GM19025 (cell line): ENCODE measurements at regions not wholly inside any gene's neighbourhood (a gene's known extent, or its start where the extent isn't known, plus 50 kb on each side); places are given as distances from the start of the nearest gene placed in this dataset.
"Not testable (repeated sequence)": the region's sequence is repeated elsewhere in the genome, so short reads cannot be mapped to it uniquely, and the experiment has no call there.

Source experiments
- ATAC-seq: cut with Tn5 transposase; IDR thresholded peaks from one replicate; pipeline ENCODE4 v1.9.1; 2021; ENCODE audit warnings: mild to moderate bottlenecking, low read depth, moderate library complexity; ENCODE audit not compliant: unreplicated experiment

DNA sequence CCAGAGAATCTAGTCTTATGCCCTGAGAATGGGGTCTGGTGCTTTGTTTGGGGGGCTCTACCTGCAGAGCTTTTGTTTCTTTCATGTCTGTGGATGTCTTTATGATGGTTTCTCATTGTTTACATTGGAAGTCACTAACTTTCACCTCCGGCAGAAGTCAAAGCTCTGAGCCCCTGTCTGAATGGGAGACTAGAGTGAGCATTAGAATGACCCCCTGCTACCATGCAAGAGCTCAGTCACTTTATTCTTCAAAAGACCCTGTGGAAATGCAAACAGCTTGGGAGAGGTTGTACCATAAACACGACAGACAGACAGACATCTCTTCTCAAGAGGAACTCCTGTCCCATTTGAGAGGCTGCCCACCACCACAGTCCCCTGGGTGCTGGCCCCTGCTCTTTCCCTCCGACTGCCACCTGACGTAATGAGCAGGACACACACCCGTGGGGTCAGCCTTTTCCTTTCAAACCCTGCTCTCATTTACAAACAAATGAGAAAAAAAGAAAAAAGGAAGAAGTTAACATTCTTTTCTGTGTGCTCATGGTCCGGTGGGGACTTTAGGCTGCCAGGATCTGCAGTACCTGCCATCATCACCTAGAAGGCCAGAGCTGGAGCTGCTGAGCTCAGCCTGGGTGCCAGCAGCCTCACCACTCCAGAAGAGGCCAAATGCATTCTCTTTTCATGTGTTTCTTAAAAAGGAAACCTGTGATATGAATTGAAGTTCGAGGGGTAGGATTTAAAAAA lies 91.6 kb downstream of the FZD1 start:
- ATAC-seq = no peak

DNA sequence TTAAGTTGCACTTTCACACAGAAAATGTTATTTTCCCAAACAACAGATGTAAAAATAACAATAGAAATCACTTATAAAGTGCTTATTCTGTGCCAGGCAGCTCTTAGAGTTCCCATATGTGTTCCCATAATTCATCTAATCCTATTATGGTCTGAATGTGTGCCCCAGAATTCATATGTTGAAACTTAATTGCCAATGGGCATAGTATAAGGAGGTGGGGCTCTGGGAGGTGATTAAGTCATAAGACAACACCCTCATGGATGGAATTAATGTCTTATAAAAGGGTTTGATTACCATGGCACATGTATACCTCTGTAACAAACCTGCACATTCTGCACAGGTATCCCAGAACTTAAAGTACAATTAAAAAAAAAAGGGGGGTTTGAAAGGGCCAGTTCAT lies 92.7 kb downstream of the FZD1 start:
- no peak for ATAC-seq

DNA sequence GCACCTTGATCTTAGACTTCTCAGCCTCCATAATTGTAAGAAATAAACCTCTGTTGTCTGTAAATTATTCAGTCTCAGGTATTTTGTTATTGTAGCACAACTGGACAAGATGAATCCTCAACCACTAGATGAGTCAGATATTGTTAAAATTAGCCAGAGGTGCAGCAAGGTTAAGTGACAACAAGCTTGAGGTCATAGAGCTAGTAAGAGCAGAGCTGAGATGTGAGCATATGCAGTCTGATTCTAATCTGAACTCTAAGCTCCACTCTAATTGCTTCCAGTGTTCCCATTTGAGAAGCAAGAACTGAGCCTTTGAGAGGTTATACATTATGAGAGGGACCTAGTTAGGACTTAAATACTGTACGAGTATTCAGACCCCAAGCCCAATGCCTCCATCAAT lies 93.1 kb downstream of the FZD1 start:
- ATAC-seq = no peak

DNA sequence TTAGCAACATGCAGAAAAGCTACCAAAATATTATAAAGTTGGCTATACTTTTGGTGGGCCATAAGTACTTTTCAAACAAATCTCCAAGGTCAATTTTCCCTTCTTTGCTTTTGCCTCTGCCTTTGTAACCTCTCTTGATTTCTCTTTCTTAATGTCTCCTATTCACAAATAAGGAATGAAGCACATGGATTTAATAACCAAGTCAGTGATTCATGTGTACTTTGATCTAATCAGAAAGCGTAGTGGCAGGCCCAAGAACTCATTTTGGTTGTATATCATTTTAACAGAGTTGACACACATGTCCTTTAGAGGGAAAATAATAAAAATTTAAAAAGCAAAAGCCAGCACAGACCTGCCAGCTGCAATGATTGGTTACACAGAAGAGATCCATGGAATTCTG lies 93.7 kb downstream of the FZD1 start:
- no peak for ATAC-seq

GRCh38 chr7:91358303-91358702 lies 94.1 kb downstream of the FZD1 start:
- no peak for ATAC-seq

GRCh38 chr7:91365097-91365496 lies 100.9 kb downstream of the FZD1 start:
- ATAC-seq = not testable (repeated sequence)

GRCh38 chr7:91366091-91366490 lies 101.9 kb downstream of the FZD1 start:
- ATAC-seq = no peak

DNA sequence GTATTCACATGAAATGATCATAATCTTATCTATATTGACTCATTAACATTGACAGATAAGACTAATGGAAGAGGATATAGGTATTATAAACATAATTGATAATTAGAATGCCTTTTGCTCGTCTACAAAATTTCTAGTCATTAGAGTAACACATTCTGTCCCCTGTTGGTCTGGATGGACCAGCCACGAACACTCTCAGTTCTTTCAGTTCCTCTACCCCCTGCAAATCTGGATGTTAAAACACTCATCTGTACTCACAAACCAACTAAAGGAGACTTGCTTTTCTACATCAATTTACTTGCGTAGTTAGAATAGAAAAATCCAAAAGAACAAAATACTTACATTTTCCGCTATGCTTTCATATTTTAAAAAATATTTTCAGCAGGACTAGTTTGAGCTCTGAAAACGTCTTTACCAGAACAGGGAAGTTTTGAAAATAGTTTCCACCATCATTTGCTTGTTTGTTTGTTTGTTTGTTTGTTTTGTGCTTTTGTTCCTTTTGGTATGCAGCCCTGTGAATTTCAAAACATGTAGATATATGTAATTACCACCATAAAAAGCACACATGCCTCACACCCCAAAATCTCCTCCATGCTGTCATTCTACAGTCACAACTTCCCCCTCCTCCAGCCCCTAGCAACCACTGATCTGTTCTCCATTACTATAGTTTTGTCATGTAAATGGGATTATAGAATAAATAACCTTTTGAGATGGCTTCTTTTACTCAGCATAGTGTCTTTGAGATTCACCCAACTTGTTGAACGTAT lies 103.8 kb downstream of the FZD1 start:
- ATAC-seq = no peak

DNA sequence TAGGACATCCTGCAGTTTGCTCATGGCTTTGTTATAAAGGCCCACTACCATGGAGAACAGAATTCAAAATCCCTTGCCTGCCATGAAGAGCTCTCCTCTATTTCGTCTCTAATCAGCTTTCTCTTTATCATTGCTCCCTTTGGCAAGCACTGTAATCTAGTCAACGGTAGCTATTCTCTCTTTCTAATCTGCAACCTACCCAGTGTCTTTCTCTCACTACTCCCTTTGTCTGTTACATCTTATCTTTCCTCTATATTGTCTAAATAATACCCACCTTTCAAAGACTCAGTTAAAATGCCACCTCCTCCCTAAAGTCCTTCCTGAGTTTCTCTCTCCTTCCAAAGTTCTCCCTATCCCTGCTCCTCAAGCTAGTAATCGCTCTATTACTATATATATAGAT lies 108.1 kb downstream of the FZD1 start:
- ATAC-seq = no peak

GRCh38 chr7:91373111-91373800 lies 109.0 kb downstream of the FZD1 start:
- ATAC-seq = no peak

DNA sequence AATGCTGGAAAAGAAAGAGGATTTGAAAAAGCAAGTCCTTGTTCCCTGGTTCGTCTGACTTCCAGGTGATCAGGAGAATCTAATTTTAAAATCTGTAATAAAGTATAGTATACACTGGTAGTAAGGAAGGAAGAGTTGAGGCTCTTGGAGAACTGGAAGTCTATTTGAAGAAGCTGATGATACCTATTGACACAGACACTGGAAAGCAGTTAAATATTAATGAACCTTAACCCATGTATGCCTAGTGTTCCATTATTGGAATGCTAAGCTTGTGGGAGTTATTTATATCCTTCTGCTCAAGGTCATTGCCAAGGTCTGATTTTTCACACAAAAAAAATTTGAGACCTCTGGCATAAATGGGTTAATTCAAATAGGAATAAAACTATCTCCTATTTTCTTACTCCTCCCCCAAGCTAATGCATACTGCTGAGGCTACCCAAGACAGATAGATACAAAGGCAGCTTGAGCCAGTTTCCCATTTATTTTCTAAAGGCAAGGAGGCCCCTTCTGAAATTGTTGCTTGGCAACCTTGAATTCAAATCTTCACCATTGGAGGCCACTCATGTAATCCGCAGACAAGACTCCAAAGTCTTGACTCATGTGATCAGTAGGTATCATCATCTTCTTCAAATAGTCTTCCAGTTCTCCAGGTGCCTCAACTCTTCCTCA lies 110.2 kb downstream of the FZD1 start:
- no peak for ATAC-seq

DNA sequence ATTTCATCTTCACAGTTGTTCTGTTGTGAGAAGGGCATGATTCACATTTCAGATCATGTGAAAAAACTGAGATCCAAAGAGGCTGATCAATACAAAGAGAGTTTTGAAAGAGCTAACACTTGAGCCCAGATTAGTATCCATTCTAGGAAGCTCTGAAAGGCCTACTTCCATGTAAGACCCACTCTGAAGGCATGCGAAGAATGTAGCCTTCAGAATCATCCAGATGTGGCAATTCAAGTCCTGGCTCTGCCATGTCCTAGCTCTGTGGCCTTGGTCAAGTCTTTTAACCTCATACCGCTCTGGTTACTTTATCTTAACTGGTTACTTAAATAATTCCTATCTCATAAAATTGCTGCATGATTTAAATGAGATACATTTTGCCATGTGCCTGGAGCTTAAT lies 111.1 kb downstream of the FZD1 start:
- no peak for ATAC-seq

DNA sequence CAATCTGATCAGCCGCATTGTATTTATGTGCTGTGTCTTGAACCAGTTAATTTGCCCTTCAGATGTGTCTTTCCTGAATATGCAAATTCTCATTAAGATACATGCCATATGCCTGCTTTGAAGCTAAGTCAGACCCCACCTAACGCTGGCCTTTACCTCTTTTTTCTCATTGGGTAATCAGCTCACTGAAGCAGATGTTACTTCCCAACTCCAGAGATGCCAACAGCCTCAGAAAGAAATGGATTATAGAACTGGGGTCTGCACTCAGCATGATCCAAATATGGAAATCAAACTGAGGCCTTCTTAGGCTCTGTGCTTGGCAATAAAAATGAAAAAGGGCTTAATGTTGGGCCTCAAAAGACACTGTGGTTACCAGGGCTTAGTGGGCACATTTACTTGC lies 113.9 kb downstream of the FZD1 start:
- ATAC-seq = no peak

GRCh38 chr7:91379236-91379635 lies 115.0 kb downstream of the FZD1 start:
- ATAC-seq = no peak

DNA sequence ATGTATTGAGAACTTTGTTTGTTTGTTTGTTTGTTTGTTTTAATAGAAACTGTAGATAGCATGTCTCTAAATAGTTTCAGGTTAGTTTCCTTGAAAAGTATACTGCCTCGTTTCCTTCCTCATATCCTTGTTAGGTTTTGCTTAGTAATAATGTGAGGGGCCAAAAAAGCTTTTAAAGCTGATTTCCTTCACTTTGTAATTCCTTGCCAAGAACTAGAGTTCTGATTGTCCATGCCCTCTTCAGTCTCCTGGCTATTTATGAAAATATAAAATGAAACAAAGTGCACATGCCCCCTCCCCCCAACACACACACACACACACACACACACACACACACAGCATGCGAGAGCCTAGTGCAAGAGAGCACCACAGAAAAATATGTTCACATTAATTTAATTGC lies 115.8 kb downstream of the FZD1 start:
- no peak for ATAC-seq

DNA sequence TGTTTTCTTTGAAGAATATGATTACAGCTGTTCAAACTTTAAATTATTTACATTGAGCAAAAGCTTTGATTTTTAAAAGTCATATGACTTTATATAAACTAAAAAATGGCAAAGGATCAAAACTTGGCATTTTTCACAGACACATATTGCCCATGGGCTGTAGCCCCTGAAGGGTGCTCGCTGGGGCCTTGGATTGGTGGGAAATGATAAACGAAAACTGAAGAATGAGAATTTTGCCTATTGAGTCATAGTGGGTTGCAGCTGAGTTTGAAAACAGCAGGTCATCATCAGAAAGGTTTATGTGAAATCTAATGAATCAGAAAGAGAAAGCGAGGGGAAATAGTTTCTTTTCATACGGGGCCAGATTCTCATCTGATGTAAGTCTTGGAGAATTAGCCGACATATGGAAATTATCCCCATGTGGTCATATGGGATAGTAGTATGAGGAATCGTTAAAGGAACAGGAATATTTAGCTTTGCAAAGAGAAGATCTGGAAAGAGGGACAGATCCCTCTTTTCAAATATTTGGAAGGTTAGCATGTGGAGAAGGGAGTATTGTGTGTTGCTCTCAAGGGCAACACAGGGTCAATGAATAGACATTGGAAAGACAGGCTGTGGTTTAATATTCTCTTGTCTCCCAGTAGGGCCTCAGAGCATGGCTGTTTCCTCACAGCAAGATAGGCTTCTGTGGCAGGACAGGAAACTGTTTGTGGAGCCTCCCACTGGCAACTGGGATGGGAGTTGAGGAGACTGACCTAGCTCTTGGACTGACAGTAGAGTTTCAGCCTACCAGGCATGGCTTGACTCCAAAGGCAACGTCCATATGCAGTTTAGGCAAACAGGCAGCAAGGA lies 119.0 kb downstream of the FZD1 start:
- ATAC-seq = no peak

GRCh38 chr7:91383905-91384274 lies 119.7 kb downstream of the FZD1 start:
- no peak for ATAC-seq

DNA sequence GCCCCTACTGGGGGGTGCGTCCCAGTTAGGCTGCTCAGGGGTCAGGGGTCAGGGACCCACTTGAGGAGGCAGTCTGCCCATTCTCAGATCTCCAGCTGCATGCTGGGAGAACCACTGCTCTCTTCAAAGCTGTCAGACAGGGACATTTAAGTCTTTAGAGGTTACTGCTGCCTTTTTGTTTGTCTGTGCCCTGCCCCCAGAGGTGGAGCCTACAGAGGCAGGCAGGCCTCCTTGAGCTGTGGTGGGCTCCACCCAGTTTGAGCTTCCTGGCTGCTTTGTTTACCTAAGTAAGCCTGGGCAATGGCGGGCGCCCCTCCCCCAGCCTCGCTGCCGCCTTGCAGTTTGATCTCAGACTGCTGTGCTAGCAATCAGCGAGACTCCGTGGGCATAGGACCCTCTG lies 130.5 kb downstream of the FZD1 start:
- not testable (repeated sequence) for ATAC-seq

- not testable (repeated sequence) for ATAC-seq
Observed at GRCh38 chr7:91395313-91395712, 131.1 kb downstream of the FZD1 start.

- no peak for ATAC-seq
Observed at GRCh38 chr7:91397096-91397495, 132.9 kb downstream of the FZD1 start.
